ENCODE measurements at regions not wholly inside any gene's neighbourhood (a gene's known extent, or its start where the extent isn't known, plus 50 kb on each side); places are given as distances from the start of the nearest gene placed in this dataset.
"Not testable (repeated sequence)": the region's sequence is repeated elsewhere in the genome, so short reads cannot be mapped to it uniquely, and the experiment has no call there.

DNA sequence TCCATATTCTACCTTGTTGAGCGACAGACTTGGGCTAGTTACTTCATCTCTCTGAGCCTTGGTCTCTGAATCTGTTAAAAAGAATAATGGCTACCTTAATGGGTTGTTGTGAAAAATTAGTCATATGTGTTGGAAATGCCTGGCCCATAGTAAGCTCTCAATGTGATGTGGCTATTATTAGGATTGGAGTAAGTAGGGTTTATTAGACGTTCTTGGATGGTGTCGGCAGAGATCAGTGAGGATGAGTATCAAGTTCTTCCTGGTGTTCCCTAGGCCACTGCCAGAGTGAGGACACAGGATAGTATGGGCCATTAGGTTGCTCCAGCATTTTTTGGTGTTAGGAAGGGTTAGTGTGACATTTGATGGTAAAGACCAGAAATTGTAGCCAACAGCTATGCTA lies 121.1 kb upstream of the DUSP10 start:
- no peak for TF ChIP-seq EZH2 (IDR thresholded peaks at IDR 0.05; ENCODE audit: borderline replicate concordance, insufficient read depth, low read length, poor library complexity, severe bottlenecking)
- no peak for TF ChIP-seq POLR2AphosphoS5 (IDR thresholded peaks at IDR 0.05)
- no peak for TF ChIP-seq TAF1 (IDR thresholded peaks at IDR 0.05; ENCODE audit: low read depth)
- TF ChIP-seq REST (IDR thresholded peaks at IDR 0.05; ENCODE audit: borderline replicate concordance) = no peak
- TF ChIP-seq RAD21 (conservative IDR thresholded peaks at IDR 0.05) = no peak
- TF ChIP-seq, protein P1, sequence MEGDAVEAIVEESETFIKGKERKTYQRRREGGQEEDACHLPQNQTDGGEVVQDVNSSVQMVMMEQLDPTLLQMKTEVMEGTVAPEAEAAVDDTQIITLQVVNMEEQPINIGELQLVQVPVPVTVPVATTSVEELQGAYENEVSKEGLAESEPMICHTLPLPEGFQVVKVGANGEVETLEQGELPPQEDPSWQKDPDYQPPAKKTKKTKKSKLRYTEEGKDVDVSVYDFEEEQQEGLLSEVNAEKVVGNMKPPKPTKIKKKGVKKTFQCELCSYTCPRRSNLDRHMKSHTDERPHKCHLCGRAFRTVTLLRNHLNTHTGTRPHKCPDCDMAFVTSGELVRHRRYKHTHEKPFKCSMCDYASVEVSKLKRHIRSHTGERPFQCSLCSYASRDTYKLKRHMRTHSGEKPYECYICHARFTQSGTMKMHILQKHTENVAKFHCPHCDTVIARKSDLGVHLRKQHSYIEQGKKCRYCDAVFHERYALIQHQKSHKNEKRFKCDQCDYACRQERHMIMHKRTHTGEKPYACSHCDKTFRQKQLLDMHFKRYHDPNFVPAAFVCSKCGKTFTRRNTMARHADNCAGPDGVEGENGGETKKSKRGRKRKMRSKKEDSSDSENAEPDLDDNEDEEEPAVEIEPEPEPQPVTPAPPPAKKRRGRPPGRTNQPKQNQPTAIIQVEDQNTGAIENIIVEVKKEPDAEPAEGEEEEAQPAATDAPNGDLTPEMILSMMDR (IDR thresholded peaks at IDR 0.05; ENCODE audit: poor library complexity, severe bottlenecking) = no peak
- TF ChIP-seq EP300 (conservative IDR thresholded peaks at IDR 0.05; ENCODE audit: poor library complexity, severe bottlenecking) = no peak
- TF ChIP-seq SMC3 (conservative IDR thresholded peaks at IDR 0.05; ENCODE audit: poor library complexity) = no peak
- Histone ChIP-seq H3K36me3 (ENCODE audit: insufficient read depth, low read length) (no peaks in the 10 kb centered on the region), H3K9me3 (ENCODE audit: low read length) (no peaks in the 10 kb centered on the region), H3K9me2 (ENCODE audit: insufficient read depth, low read length) (no peaks in the 10 kb centered on the region), H4K20me1 (ENCODE audit: insufficient read depth) (no peaks in the 10 kb centered on the region), H3K4me3 (ENCODE audit: low read length) (no peak overlapping the region), H2AFZ (ENCODE audit: low read depth, low read length) (no peak overlapping the region), H3K27ac (ENCODE audit: low read length) (no peak overlapping the region), H3K27me3 (ENCODE audit: insufficient read depth, low read depth, low read length) (no peaks in the 10 kb centered on the region), H3K79me2 (replicated peaks; ENCODE audit: insufficient read depth, low read length) (no peaks in the 10 kb centered on the region), H3K9ac (ENCODE audit: low read length) (no peak overlapping the region), H3F3A (ENCODE audit: insufficient read depth, low read length, poor library complexity, severe bottlenecking) (no peaks in the 10 kb centered on the region), H3K4me2 (ENCODE audit: low read length) (no peak overlapping the region)

- no peaks in the 10 kb centered on the region for H3K27me3 ChIP-seq (ENCODE audit: insufficient read depth, low read depth, low read length)
- H3K9ac ChIP-seq (ENCODE audit: low read length) = no peak overlapping the region
- no peak overlapping the region for H2AFZ ChIP-seq (ENCODE audit: low read depth, low read length)
- H4K20me1 ChIP-seq (ENCODE audit: insufficient read depth) = no peaks in the 10 kb centered on the region
- no peaks in the 10 kb centered on the region for H3K9me2 ChIP-seq (ENCODE audit: insufficient read depth, low read length)
- no peaks in the 10 kb centered on the region for H3K9me3 ChIP-seq (ENCODE audit: low read length)
- no peaks in the 10 kb centered on the region for H3K79me2 ChIP-seq (replicated peaks; ENCODE audit: insufficient read depth, low read length)
- no peak overlapping the region for H3K4me3 ChIP-seq (ENCODE audit: low read length)
- H3K36me3 ChIP-seq (ENCODE audit: insufficient read depth, low read length) = no peaks in the 10 kb centered on the region
- H3F3A ChIP-seq (ENCODE audit: insufficient read depth, low read length, poor library complexity, severe bottlenecking) = no peaks in the 10 kb centered on the region
- TF ChIP-seq EZH2 (IDR thresholded peaks at IDR 0.05; ENCODE audit: borderline replicate concordance, insufficient read depth, low read length, poor library complexity, severe bottlenecking) (no peak), RAD21 (conservative IDR thresholded peaks at IDR 0.05) (no peak), MXI1 (conservative IDR thresholded peaks at IDR 0.05; ENCODE audit: poor library complexity, severe bottlenecking) (no peak), EP300 (conservative IDR thresholded peaks at IDR 0.05; ENCODE audit: poor library complexity, severe bottlenecking) (no peak), TAF1 (IDR thresholded peaks at IDR 0.05; ENCODE audit: low read depth) (no peak), SMC3 (conservative IDR thresholded peaks at IDR 0.05; ENCODE audit: poor library complexity) (no peak), REST (IDR thresholded peaks at IDR 0.05; ENCODE audit: borderline replicate concordance) (no peak), POLR2AphosphoS5 (IDR thresholded peaks at IDR 0.05) (no peak)
- TF ChIP-seq, protein P1 (IDR thresholded peaks at IDR 0.05; ENCODE audit: poor library complexity, severe bottlenecking) = no peak
- H3K4me2 ChIP-seq (ENCODE audit: low read length) = no peak overlapping the region
- H3K27ac ChIP-seq (ENCODE audit: low read length) = no peak overlapping the region
Measured at GRCh38 chr1:221858818-221859611, 117.1 kb upstream of the DUSP10 start.

GRCh38 chr1:221857094-221857444 lies 115.2 kb upstream of the DUSP10 start:
- not testable (repeated sequence) for H3K79me2 ChIP-seq (replicated peaks; ENCODE audit: insufficient read depth, low read length); H3K27me3 ChIP-seq (ENCODE audit: insufficient read depth, low read depth, low read length); H3F3A ChIP-seq (ENCODE audit: insufficient read depth, low read length, poor library complexity, severe bottlenecking); H3K4me3 ChIP-seq (ENCODE audit: low read length); H4K20me1 ChIP-seq (ENCODE audit: insufficient read depth); H3K9me3 ChIP-seq (ENCODE audit: low read length); H3K27ac ChIP-seq (ENCODE audit: low read length); H3K9ac ChIP-seq (ENCODE audit: low read length); H3K36me3 ChIP-seq (ENCODE audit: insufficient read depth, low read length); H3K4me2 ChIP-seq (ENCODE audit: low read length); H2AFZ ChIP-seq (ENCODE audit: low read depth, low read length); H3K9me2 ChIP-seq (ENCODE audit: insufficient read depth, low read length)

Measured in neural cell (in vitro differentiated cells).